Esophagus muscularis mucosa (tissue), 4 donors: ENCODE measurements at regions not wholly inside any gene's neighbourhood (a gene's known extent, or its start where the extent isn't known, plus 50 kb on each side); places are given as distances from the start of the nearest gene placed in this dataset.
A peak's percentile ranks its signal among the peaks of the same experiment; 100 is the strongest.

Source experiments
- DNase-seq: peaks from one replicate; pipeline ENCODE4 v3.0.0-alpha.2; 2017; ENCODE audit errors: extremely low spot score
- H3K27ac ChIP-seq, 4 donors: fragments of 200-600 bp; sonication (generic); replicated peaks in 1 of 4; 1 replicate in 3 of 4; 2 replicates in 1 of 4; pipeline ENCODE4 v1.5.1; 2016 to 2019; ENCODE audit warnings: mild to moderate bottlenecking in 1 of 4
- H3K27me3 ChIP-seq, 4 donors: fragments of 200-600 bp; sonication (generic); one replicate each; pipeline versions ENCODE4 v1.5.1 to v1.6.0; 2016 to 2019
- H3K36me3 ChIP-seq, 4 donors: fragments of 200-600 bp; sonication (generic); one replicate each; pipeline ENCODE4 v1.5.1; 2016 to 2019
- H3K4me1 ChIP-seq, 4 donors: fragments of 200-600 bp; sonication (generic); one replicate each; pipeline ENCODE4 v1.5.1; 2016 to 2019
- H3K4me3 ChIP-seq, 4 donors: fragments of 200-600 bp; sonication (generic); 1 replicate in 2 of 4; 2 replicates in 2 of 4; pipeline ENCODE4 v1.5.1; 2016 to 2019; ENCODE audit warnings: mild to moderate bottlenecking in 4 of 4, moderate library complexity in 1 of 4
- H3K9me3 ChIP-seq, 4 donors: fragments of 200-600 bp; sonication (generic); 1 replicate in 3 of 4; 2 replicates in 1 of 4; pipeline ENCODE4 v1.5.1; 2016 to 2019
- EP300 ChIP-seq: sonication (generic); formaldehyde crosslinking; IDR thresholded peaks from one replicate; pipeline ENCODE4 v1.6.1; 2017; ENCODE audit warnings: antibody characterized with exemption
- POLR2A ChIP-seq: fragments of 450-650 bp; IDR thresholded peaks from one replicate; pipeline ENCODE4 v1.6.1; 2017; ENCODE audit warnings: antibody characterized with exemption, moderate library complexity, mild to moderate bottlenecking, low read depth
- POLR2AphosphoS5 ChIP-seq, 2 donors: sonication (generic); formaldehyde crosslinking; IDR thresholded peaks; one replicate each; pipeline ENCODE4 v1.6.1; 2017; ENCODE audit warnings: antibody characterized with exemption in 2 of 2
- WGBS: methylation state at CpG from one replicate; pipeline ENCODE4 v1.1.5; 2018; 5-methylcytosine and 5-hydroxymethylcytosine counted together
- intact Hi-C: fragments of 100-400 bp; cut with DNase I; formaldehyde crosslinking; loops from one replicate; pipeline ENCODE4 v1.15.1; 2023
- TF ChIP-seq, protein P1 (sequence below), 3 experiments: fragments of 200-600 bp in 2 of 3; fragments of 450-650 bp in 1 of 3; sonication (generic) in 2 of 3; IDR thresholded peaks; one replicate each; pipeline ENCODE4 v1.5.1; 2017 to 2019; ENCODE audit warnings: antibody characterized with exemption in 3 of 3, mild to moderate bottlenecking in 2 of 3, moderate library complexity in 1 of 3

DNA sequence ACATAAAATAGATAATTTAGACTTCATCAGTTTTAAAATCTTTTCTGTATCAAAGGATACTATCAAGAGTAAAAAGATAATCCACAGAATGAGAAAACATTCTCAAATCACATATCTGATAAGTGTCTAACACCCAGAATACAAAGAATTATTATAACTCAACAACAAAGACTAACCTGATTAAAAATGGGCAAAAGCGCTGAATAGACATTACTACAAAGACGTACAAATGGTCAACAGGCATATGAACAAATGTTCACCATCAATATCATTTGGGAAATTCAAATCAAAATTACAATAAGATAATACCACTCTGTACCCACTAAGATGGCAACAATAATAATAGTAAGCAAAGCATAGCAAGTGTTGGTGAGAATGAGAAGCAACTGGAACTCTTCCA is 503.8 kb downstream of the CDH26 start:
- no peak for TF ChIP-seq POLR2AphosphoS5 (IDR thresholded peaks at IDR 0.05)
- TF ChIP-seq, protein P1, sequence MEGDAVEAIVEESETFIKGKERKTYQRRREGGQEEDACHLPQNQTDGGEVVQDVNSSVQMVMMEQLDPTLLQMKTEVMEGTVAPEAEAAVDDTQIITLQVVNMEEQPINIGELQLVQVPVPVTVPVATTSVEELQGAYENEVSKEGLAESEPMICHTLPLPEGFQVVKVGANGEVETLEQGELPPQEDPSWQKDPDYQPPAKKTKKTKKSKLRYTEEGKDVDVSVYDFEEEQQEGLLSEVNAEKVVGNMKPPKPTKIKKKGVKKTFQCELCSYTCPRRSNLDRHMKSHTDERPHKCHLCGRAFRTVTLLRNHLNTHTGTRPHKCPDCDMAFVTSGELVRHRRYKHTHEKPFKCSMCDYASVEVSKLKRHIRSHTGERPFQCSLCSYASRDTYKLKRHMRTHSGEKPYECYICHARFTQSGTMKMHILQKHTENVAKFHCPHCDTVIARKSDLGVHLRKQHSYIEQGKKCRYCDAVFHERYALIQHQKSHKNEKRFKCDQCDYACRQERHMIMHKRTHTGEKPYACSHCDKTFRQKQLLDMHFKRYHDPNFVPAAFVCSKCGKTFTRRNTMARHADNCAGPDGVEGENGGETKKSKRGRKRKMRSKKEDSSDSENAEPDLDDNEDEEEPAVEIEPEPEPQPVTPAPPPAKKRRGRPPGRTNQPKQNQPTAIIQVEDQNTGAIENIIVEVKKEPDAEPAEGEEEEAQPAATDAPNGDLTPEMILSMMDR (IDR thresholded peaks at IDR 0.05) = no peak
- no peak for TF ChIP-seq EP300
- no peak for TF ChIP-seq POLR2A
- intact Hi-C loops = no loop called here
- 90% methylated on average over 2 of the region's 2 CpGs for WGBS

DNA sequence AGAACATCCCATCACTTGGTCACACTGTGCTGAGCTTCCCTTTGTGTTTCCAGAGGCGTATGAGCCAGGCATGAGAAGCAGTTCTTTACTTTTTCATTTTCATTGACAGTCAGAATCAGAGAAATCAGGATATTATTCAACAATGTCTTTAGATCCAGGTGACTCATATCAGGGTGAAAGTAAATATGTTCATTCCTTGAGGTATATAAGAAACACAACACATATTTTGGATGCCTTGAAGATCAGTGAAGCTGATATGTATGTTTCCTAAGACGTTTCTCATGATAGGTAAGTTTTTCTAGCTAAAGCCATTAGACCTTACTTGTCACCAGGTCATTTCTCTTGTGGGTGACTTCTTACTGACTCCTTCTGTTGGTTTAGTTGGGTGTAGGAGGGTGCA is 505.6 kb downstream of the CDH26 start:
- no peaks in the 10 kb centered on the region for H3K27me3 ChIP-seq
- no peak overlapping the region for H3K4me3 ChIP-seq
- intact Hi-C loops = no loop called here
- 49% methylated on average over 2 of the region's 2 CpGs for WGBS
- no peaks in the 10 kb centered on the region for H3K4me1 ChIP-seq
- no peak for DNase-seq
- peaks cover 0 to 4% (median 0%) of the 10 kb centered on the region in 4 donors for H3K9me3 ChIP-seq
- TF ChIP-seq POLR2AphosphoS5 (IDR thresholded peaks at IDR 0.05) (no peak), EP300 (no peak), POLR2A (no peak)
- TF ChIP-seq, protein P1 (IDR thresholded peaks at IDR 0.05) = no peak
- H3K27ac ChIP-seq = no peak overlapping the region
- no peaks in the 10 kb centered on the region for H3K36me3 ChIP-seq

More for the DNA sequence above, 503.8 kb downstream of the CDH26 start:
- no peak overlapping the region for H3K27ac ChIP-seq
- no peaks in the 10 kb centered on the region for H3K27me3 ChIP-seq
- H3K4me3 ChIP-seq = no peak overlapping the region
- H3K36me3 ChIP-seq = no peaks in the 10 kb centered on the region
- H3K4me1 ChIP-seq = peaks cover 0 to 4% (median 0%) of the 10 kb centered on the region in 4 donors
- no peak for DNase-seq
- peaks cover 0 to 4% (median 0%) of the 10 kb centered on the region in 4 donors for H3K9me3 ChIP-seq

- TF ChIP-seq EP300 (no peak), POLR2AphosphoS5 (IDR thresholded peaks at IDR 0.05) (no peak), POLR2A (no peak)
- TF ChIP-seq, protein P1 (IDR thresholded peaks at IDR 0.05) = no peak
- Histone ChIP-seq H3K36me3 (no peaks in the 10 kb centered on the region), H3K27me3 (no peaks in the 10 kb centered on the region), H3K4me1 (no peaks in the 10 kb centered on the region), H3K4me3 (no peak overlapping the region), H3K27ac (no peak overlapping the region), H3K9me3 (peaks cover 0 to 4% (median 0%) of the 10 kb centered on the region in 4 donors)
- 96% methylated on average over 8 of the region's 8 CpGs for WGBS
- intact Hi-C loops = no loop called here
- DNase-seq = peak; percentile 42
Observed at GRCh38 chr20:60465439-60465838, 507.2 kb downstream of the CDH26 start.

DNA sequence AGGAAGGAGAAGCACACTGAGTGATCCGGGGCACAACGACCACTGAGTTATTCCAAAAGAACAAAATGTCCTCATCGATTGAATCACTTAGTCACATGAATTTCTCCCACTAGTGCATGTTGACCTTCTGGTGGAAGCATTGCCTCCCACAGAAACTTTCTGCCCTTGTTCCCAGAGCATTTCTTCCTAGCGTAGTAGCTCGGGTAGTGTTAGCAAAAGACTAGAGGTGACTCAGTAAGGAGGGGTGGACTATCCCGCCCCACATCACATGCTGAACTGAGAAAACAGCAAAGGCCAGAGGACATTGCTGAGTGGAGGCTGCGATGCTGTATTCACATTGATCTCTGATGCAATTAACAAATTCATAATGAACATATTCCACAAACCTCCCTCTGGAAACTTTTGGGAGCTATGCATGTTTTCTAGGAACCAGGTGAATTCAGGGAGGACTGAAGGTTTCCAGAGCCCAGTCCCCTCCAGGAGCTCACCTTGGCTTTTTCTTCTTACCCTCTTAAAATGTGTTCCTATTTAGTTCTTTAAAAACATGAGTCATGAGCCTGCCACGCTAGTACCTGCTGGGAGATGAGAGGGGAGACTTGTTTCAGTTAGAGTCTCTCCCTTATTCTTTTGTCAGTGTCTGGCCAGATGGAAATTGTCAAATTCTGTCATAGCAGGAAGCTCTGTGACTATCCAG is 507.9 kb downstream of the CDH26 start:
- TF ChIP-seq POLR2AphosphoS5 (IDR thresholded peaks at IDR 0.05) = no peak
- TF ChIP-seq EP300 = no peak
- TF ChIP-seq, protein P1 (IDR thresholded peaks at IDR 0.05) = no peak
- TF ChIP-seq POLR2A = no peak
- Histone ChIP-seq H3K36me3 (no peaks in the 10 kb centered on the region), H3K4me1 (no peaks in the 10 kb centered on the region), H3K27ac (no peak overlapping the region), H3K27me3 (no peaks in the 10 kb centered on the region), H3K4me3 (no peak overlapping the region), H3K9me3 (peaks cover 0 to 2% (median 0%) of the 10 kb centered on the region in 4 donors)
- peak; percentile 84 for DNase-seq
- intact Hi-C loops = no loop called here
- 82% methylated on average over 8 of the region's 8 CpGs for WGBS

- 13% methylated on average over 1 of the region's 1 CpG for WGBS
- no peak overlapping the region for H3K4me3 ChIP-seq
- DNase-seq = no peak
- intact Hi-C loops = no loop called here
- no peaks in the 10 kb centered on the region for H3K36me3 ChIP-seq
- H3K27ac ChIP-seq = no peak overlapping the region
- TF ChIP-seq POLR2A (no peak), EP300 (no peak), POLR2AphosphoS5 (IDR thresholded peaks at IDR 0.05) (no peak)
- TF ChIP-seq, protein P1 (IDR thresholded peaks at IDR 0.05) = no peak
- H3K27me3 ChIP-seq = no peaks in the 10 kb centered on the region
- H3K9me3 ChIP-seq = no peaks in the 10 kb centered on the region
- H3K4me1 ChIP-seq = no peaks in the 10 kb centered on the region
Observed at GRCh38 chr20:60466687-60467022, 508.4 kb downstream of the CDH26 start.
